ENCODE measurements at regions not wholly inside any gene's neighbourhood (a gene's known extent, or its start where the extent isn't known, plus 50 kb on each side); places are given as distances from the start of the nearest gene placed in this dataset.

DNA sequence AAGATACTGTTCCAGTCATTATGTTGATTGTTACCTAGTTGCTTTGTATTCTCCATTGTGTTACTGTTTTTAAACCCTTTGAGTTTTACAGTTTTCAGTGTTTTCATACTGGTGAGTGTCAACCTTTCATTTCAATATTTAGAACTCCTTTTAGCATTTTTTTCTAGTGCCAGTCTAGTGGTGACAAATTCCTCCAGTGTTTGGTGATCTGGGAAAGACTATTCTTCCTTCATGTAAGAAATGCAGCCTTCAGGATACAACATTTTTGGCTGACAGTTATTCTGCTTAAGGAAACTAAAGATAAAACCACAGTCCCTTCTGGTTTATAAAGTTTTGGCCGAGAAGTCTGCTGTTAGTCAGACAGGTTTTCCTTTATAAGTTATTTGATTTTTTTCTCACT, 143.8 kb downstream of the ETAA1 start:
- TF ChIP-seq POLR2A (IDR thresholded peaks at IDR 0.05; ENCODE audit: low read depth, low read length) (no peak), POLR2AphosphoS5 (IDR thresholded peaks at IDR 0.05; ENCODE audit: insufficient read depth, low read depth, low read length) (no peak)
- TF ChIP-seq, protein P1, sequence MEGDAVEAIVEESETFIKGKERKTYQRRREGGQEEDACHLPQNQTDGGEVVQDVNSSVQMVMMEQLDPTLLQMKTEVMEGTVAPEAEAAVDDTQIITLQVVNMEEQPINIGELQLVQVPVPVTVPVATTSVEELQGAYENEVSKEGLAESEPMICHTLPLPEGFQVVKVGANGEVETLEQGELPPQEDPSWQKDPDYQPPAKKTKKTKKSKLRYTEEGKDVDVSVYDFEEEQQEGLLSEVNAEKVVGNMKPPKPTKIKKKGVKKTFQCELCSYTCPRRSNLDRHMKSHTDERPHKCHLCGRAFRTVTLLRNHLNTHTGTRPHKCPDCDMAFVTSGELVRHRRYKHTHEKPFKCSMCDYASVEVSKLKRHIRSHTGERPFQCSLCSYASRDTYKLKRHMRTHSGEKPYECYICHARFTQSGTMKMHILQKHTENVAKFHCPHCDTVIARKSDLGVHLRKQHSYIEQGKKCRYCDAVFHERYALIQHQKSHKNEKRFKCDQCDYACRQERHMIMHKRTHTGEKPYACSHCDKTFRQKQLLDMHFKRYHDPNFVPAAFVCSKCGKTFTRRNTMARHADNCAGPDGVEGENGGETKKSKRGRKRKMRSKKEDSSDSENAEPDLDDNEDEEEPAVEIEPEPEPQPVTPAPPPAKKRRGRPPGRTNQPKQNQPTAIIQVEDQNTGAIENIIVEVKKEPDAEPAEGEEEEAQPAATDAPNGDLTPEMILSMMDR (IDR thresholded peaks at IDR 0.05; ENCODE audit: extremely low read depth in 1 of 2, insufficient read depth in 1 of 2, low read depth in 1 of 2, low read length in 2 of 2), result no peak
